K562 (cell line): ENCODE measurements at regions not wholly inside any gene's neighbourhood (a gene's known extent, or its start where the extent isn't known, plus 50 kb on each side); places are given as distances from the start of the nearest gene placed in this dataset.

Experiments
- CEBPG ChIP-seq, 3 experiments: fragments of 200-800 bp in 1 of 3; sonication (Bioruptor generic) in 1 of 3; sonication (generic) in 1 of 3; formaldehyde crosslinking in 1 of 3; IDR thresholded peaks in 2 of 3; conservative IDR thresholded peaks in 1 of 3; 2 replicates each; pipeline versions ENCODE4 v1.6.1 to v1.8.0; 2016 to 2022; ENCODE audit warnings: missing compliant biosample characterization in 2 of 3, missing genetic modification characterization in 2 of 3, mild to moderate bottlenecking in 1 of 3, missing genetic modification reagents in 1 of 3
- HCFC1 ChIP-seq: IDR thresholded peaks from 2 replicates; pipeline ENCODE4 v1.6.1; 2012; ENCODE audit warnings: low read depth, low read length, improper control_type of control experiment
- NR1H2 ChIP-seq: sonication (generic); formaldehyde crosslinking; IDR thresholded peaks from 2 replicates; pipeline ENCODE4 v1.4.0; 2020; ENCODE audit warnings: mild to moderate bottlenecking, missing genetic modification reagents

DNA sequence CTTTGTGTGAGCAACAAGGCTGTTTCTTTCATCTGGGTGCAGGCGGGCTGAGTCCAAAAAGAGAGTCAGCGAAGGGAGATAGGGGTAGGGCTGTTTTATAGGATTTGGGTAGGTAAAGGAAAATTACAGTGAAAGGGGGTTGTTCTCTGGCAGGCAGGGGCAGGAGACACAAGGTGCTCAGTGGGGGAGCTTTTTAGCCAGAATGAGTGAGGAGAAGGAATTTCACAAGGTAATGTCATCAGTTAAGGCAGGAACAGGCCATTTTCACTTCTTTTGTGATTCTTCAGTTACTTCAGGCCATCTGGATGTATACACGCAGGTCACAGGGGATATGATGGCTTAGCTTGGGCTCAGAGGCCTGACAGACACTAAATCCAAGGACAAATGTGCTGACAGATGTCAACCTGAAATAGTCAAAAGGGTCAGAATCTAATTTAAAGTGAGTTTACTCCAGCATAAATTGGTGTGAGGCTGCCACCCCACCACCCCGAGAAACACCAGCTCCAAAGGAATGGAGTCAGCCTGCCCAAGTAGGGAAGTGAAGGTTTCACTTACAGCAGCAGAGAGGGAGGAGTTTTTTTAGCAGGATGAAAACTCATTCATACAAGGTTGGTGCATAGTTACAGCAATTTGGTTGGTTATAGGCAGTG is 560.0 kb upstream of the CDH4 start:
- TF ChIP-seq NR1H2 (CRISPR knock-in tag) (no peak), HCFC1 (no peak), CEBPG (CRISPR knock-in tag; IDR thresholded peaks at IDR 0.05) (no peak), CEBPG (tag; conservative IDR thresholded peaks at IDR 0.05 in 1 of 2, IDR thresholded peaks at IDR 0.05 in 1 of 2) (no peak)
